CD1c-positive myeloid dendritic cell (primary cell): ENCODE measurements at regions not wholly inside any gene's neighbourhood (a gene's known extent, or its start where the extent isn't known, plus 50 kb on each side); places are given as distances from the start of the nearest gene placed in this dataset.
"Not testable (repeated sequence)": the region's sequence is repeated elsewhere in the genome, so short reads cannot be mapped to it uniquely, and the experiment has no call there.

Source experiments
- DNase-seq: peaks from one replicate; pipeline ENCODE4 v3.0.0-alpha.2; 2016; ENCODE audit errors: extremely low spot score

DNA sequence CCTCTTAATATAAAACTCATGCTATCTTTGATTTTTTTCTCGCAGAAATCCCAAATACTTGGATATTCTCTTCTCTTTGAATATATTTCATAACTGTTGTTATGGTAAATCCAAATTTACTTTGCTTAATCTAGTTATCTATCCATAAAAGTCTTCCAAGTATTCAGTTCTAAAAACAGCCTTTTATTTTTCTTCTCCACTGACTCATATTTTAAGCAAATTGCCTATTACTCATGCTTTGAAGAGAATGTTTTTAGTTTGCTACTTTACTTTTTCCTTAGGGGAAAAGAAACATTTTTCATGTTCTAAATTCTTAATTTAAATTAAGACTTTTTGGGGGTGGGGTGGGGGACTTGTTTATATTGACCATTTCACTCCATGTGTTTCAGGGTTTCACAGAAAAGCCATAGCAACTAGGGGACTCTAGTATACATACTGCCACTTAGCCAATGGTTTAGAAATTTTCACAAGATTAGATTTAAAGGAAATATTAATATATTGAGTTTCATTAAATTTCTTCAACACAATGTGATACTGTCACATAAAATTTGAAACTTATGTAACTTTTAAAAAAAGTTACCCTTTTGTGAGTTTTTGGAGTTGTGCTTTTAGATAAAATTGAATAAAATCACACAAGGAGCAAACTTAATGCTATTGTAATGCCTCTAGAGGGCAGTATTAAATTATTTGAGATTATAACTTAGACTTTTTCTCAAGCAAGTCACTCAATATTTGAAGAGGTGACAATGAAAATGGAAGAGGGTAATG lies 545.8 kb upstream of the ARRDC3 start:
- no peak for DNase-seq

DNA sequence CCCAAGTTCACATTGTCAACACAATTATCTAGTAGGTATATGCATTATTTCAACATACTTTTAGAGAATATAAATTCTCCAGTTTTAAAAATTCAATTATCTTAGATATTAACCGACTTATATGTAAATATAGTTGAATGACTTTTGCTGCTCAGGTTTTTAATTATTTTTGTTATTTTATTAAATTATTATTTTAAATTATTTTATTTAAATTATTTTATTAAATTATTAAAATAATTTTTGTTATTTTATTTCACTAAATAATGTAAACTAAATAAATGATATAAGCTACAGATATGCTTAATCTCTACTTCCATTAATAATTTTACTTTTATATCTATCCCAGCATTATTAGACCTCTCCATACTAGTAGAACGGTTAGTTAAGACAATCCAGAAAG lies 544.3 kb upstream of the ARRDC3 start:
- DNase-seq, result no peak

DNA sequence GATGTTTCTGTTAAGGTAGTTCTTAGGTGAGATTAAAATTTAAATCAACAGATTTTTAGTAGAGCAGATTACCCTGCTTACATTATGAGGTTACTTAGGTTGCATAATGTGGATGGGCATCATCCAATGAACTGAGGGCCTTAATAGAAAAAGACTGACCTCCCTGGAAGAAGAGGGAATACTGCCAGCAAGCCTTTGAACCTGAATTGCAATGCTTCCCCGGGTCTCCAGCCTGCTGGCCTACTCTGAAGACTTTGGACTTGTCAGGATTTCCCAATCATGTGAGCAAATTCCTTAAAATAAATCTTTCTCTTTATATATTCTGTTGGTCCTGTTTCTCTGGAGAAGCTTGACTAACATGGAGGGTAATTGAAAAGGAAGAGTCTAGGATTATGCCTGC lies 542.1 kb upstream of the ARRDC3 start:
- DNase-seq, result no peak

DNA sequence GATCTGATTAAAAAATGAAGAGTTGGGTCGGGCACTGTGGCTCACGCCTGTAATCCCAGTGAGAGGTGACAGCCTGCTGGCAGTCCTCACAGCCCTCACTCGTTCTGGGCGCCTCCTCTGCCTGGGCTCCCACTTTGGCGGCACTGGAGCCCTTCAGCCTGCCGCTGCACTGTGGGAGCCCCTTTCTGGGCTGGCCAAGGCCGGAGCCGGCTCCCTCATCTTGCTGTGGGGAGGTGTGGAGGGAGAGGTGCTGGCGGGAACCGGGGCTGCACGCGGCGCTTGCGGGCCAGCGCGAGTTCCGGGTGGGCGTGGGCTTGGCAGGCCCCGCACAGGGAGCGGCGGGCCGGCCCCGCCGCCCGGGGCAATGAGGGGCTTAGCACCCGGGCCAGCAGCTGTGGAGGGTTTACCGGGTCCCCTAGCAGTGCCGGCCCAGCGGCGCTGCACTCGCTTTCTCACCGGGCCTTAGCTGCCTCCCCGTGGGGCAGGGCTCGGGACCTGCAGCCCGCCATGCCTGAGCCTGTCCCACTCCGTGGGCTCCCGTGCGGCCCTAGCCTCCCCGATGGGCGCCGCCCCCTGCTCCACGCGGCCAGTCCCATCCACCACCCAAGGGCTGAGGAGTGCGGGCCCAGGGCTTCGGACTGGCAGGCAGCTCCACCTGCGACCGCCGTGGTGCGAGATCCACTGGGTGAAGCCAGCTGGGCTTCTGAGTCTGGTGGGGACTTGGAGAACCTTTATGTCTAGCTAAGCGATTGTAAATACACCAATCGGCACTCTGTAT lies 534.1 kb upstream of the ARRDC3 start:
- DNase-seq, result not testable (repeated sequence)

DNA sequence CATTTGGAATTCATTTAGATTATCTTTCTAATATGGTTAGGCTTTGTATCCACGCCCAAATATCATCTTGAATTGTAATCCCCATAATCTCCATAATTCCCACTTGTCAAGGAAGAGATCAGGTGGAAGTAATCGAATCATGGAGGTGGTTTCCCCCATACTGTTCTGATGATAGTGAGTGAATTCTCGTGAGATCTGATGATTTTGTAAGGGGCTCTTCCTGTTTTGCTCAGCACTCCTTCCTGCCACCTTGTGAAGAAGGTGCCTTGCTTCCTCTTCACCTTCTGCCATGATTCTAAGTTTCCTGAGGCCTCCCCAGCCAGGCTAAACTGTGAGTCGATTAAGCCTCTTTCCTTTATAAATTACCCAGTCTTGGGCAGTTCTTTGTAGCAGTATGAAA lies 527.5 kb upstream of the ARRDC3 start:
- DNase-seq, result no peak

DNA sequence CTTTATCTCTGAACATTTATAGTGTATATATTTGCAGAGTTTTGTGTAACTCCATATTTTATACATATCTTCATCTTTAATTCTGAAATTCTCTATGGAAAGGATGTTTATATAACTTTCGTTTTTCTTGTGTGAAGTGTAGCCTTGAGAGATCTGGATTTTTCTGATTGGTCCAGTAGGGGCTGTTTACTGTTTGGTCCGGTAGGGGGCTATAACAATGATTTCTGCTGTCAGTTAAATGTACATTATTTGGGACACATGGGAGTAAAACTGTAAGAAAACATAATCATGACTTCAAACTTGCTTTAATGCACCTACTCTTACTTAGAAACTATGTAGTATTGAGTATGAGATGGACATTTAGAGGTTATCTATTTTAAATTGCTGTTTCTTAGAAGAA lies 527.1 kb upstream of the ARRDC3 start:
- no peak for DNase-seq

DNA sequence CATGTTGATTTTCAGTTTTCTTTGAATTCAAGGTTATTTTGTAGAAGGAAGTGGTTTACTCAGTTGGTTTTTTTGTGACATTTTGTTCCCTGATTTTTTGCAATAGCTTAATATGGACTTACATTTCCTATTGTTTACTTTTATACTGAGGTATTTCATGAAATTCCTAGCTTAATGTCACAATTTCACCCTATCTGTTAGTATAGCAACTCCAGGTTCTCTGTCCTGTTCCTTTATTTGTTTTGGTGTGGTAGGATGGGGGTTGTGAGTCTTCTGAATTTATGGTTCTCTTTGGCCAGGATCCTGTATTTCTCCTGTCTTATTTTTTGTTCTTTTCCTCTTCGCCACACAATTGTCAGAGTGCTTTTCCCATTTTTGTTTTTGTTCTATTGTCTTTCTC lies 523.4 kb upstream of the ARRDC3 start:
- DNase-seq, result no peak

DNA sequence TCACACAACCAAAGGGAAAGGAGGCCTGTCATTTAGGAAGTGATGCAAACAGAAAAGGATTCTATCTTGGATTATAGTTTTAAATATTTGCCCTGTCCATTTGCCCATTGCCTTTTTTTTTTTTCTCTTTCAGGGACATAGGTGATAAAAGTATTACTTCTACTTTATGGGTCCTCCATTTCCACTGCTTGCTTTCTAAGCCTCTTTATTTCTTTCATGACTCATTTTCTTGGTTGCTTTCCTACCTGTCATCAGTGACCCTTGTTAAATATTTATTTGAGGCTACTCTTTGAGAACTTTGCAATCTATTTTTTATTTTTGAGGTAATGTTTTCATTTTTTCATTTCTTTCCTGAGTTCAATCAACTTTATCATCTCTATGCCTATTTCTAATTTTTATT lies 522.9 kb upstream of the ARRDC3 start:
- no peak for DNase-seq

DNA sequence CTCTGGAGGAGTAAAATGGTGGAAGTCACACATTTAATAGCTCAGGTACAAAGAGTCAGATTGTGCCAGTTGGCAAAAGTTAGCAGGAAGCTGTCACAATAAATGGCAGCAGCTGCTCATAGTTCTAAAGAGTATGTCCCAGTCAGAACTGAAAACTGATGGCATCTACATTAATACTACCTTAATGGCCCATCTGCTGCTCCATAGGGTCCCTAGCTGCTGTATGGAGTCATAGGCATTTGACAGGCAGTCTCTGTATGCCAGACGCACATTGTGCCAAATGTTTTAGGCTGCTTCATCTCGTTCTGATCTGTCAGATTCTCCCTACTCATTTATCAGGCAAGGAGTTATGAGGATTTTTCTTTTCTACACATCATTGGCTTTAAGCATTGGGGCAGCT lies 515.8 kb upstream of the ARRDC3 start:
- no peak for DNase-seq

DNA sequence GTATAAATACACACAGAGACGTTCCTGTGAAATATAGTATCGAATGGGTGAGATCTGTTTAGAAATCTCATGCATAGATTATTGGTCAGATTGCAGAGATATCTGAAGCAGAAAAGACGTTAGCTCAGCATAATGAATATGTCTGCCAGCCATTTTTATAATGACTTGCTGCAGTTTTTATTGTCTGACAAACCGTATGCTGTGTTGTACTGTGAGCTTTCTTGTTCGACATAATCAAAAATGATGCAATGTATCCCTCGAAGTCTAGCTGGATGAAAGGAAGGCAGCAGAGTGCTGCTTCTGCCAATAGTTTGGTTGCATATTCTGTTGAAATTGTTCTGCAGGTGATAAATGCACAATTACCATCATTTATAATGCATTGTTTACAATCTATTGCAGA lies 514.9 kb upstream of the ARRDC3 start:
- DNase-seq, result no peak

DNA sequence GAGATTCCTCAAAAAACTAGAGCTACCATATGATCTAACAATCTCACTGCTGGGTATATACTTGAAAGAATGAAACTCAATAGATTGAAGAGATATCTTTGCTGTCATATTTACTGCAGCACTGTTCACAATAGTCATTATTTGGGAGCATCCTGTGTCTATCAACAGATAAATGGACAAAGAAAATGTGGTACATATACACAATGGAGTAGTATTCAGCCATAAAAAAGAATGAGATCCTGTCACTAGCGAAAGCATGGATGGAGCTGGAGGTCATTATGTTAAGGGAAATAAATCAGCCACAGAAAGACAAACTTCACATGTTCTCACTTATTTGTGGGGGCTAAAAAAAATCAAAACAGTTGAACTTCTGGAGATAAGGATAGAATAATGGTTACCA lies 505.7 kb upstream of the ARRDC3 start:
- DNase-seq, result no peak

DNA sequence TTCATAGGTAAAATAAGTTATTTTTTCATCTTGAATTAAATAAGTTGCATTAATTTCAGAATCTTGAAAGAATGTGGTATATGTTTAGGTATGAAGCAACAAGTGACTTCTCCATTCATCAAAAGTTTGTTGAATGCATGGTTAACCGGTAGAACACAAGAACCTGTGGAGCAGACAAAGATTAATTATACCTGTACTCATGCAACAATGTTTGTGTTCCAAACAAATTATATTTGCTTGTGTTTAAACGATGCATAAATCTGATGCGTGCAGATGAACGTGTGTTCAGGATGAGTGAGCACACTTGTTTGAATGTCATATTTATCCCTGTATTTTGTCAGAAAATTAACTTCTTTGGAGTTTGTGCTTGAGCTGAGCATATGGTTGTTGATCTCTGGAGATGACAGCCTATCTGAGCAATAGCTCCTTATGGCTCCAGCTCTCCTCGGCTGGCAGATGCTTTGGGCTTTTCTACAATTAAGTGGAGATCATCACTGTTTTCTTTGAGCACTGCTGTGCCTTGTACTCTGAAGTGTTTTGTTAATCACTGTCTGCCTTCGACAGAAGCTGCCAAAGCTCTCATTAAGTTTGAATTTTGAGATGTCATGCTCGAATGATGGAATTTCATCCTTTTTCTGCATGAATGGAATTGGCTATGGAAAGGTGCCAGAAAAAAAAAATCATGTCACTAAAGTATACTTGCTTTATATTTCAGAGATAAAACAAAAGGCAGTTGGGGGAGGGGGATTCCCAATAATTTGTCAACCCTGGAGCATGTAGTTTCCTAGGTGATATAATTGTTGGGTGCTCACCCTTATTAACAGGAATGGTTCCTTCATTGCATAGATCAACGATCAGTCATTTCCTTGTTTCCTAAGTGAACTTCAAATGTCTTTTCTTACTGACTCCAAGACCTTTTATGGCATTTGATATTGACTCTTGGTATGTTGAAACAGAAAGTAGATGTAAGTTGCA lies 502.5 kb upstream of the ARRDC3 start:
- DNase-seq, result no peak

DNA sequence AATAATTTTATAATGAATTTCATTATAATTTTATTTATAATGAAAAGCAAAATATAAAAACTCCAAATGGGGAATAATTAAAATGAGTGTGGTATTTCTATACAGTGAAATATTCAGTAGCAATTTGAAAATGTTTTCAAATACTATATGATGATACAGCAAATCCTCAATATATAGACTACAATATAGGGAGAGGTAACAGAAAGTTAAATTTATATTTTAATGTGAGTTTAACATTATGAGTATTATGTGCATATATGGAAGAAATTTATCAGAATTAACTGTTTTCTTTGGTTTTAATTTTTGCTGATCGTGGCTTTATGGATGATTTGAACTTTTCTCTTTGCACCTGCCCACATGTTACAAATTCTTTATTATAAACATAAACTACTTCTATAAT lies 500.9 kb upstream of the ARRDC3 start:
- DNase-seq, result no peak

DNA sequence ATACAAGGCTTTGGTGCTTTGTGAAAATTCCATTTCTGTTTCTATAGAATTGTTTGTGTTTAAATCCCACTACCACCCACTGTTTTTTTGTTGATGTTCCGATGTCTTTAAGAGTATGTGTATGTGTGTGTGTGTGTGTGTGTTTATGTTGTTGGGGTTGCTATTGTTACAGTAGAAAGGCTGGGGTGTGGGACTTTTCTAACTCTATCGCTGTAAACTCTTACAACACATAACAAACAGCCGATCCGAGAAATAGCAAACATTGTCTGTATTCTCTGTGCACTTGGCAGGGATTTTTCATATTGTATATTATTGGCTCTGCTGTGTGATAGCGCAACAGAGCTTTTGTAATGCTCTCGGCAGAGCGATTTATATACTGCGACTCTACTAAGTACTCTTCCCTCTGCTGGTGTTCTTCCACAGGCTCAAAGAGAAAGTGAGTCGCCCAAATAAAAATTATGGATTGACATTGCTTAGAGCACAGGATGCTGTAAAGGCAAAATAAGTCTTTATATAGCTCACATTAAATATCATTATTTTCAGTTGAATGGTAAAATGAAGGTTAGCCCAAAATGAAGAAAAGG lies 492.2 kb upstream of the ARRDC3 start:
- DNase-seq, result no peak

DNA sequence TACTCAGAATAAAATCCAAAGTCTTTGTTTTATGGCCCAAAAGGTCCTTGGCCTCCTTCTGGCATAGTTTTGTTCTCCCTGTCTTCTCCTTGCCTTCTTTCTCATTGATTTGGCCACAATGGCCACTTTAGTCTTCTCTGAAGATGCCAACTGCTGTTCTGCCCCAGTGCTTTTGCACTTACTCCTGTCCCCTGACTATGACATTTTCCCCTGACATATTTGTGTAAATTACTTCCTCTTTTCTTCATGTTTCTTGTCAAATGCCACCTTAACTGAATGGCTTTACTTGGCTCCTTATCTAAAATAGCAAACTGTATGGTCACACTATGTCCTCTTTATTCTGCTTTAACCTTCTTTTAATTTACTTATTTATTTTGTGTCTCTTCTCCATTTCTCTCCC lies 484.7 kb upstream of the ARRDC3 start:
- DNase-seq, result no peak

DNA sequence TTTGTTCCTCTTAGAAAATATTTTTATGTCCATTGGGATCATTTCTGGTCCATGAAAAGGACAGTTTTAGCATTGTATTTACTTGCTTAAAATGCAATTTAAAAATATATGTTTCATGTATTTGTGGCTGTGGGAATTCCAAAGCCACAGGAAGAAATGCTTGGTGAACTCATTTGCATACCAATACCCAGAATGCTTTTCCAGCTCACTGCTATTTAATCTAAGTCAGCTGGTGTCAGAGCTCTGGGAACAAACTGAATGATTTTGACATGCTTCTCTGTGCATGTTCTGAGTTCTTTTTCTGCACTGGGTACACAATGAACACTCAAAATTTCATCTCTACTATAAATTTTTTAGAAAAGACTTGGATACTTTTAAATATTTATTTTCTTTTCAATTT lies 482.8 kb upstream of the ARRDC3 start:
- no peak for DNase-seq

DNA sequence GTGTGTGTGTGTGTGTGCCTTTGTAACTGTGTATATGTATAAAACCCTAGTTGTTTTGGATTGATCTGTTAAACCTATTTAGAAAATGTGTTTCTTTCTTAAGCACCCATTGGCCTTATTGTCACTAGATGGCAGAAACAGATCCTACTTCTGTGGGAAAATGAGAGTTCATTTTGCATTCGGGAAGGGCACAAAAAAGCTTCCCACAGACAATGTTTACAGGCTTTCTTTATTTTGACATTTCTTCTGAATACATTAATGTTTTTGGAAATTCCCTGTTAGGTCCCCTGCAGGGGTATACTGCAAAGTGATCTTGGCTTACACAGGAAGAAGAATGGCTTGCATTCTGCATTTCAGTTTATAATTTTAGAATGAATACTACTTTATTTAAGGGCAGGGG lies 481.8 kb upstream of the ARRDC3 start:
- DNase-seq, result no peak

DNA sequence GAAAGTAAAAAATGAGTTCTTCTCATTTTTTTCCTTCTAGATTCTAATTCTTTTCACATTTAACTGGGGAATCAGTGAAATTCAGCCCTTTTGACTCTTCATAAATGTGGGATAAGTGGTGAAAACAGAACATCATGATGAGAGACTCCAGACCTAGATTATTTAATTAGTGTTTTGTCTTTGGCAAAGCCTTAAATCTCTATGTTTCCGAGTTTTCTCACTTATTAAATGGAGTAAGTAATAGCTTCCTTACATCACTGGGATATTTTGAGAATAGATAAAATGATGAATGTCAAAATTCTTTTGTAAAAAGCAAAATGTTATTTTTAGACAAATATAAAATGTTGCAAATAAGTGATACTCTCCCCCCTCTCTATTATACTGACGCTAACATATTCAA lies 468.6 kb upstream of the ARRDC3 start:
- no peak for DNase-seq

DNA sequence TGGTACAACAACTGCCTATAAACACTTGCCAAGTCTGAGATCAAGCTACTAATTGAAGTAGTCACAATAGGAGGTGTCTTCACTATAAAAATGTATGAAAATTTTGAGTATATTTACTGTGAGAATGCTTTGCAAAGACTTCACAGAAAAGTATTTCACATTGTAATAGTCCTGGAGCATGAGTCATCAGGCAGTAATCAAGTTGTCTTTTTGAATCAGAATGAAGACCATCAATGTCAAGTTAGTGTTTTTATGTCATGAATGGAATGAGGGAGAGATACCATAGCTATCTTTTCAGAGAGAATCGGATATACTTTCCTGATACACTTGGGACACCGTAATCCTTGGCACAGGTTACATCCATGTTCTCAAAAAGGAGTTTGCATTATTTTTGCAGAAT lies 466.9 kb upstream of the ARRDC3 start:
- no peak for DNase-seq

DNA sequence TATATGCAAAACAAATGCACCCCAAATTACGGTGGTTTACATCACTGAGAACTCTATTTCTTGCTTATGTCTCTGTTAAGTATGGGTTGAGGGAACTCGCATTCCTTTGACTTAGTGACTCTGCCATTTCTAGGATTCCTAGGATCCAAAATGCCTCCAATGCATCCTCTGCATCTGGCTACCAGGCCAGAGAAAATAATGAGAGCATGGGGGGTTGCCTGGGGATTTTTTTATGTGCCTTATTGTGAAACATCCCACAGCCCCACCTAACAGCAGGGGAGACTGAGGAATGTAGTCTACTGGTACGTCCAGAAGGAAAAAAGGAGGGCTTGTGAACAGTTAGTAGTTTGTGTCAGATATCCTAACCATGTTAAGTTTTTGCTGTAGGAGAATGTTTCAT lies 466.0 kb upstream of the ARRDC3 start:
- DNase-seq, result no peak

DNA sequence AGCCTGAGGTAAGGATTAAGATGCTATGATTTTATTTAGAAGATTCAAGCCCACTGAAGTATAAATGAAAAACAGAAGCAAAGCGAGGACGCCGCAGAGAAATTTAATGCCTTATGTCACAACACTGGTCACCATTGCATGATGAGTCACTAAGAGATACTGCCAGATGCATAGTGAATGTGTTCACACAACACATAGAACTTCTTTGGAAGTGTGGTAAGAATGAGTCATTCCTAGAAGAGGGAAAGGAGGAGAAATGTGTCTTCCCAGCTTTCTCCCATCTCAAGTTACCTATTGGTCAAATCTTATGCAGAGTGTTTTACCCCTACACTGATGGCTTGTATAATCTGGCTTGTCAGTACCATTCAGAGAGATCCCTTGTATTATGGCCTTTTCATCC lies 465.3 kb upstream of the ARRDC3 start:
- DNase-seq, result no peak

DNA sequence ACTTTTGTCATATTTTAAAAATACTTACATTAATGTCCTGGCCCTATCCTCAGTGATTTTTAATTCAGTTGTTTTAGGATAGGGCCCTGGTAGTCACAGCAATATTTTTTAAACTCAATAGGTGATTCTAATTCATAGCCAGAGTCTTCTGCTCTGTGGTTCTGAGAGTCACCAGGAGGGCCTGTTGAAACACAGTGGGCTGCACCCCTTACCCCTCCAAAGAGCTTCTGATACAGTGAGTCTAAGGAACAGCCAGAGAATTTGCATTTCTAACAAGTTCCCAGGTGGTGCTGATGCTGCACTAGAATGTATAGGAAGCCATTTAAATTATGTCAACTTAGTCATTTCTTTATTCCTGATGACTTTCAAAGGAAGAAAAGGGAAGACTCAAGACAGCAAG lies 458.3 kb upstream of the ARRDC3 start:
- no peak for DNase-seq
